SHP77 (cell line): ENCODE measurements at regions not wholly inside any gene's neighbourhood (a gene's known extent, or its start where the extent isn't known, plus 50 kb on each side); places are given as distances from the start of the nearest gene placed in this dataset.
"Not testable (repeated sequence)": the region's sequence is repeated elsewhere in the genome, so short reads cannot be mapped to it uniquely, and the experiment has no call there.

Source experiments
- DNase-seq, 2 experiments: peaks; one replicate each; lab custom pipeline; 2025; lab: John Stamatoyannopoulos, UW

DNA sequence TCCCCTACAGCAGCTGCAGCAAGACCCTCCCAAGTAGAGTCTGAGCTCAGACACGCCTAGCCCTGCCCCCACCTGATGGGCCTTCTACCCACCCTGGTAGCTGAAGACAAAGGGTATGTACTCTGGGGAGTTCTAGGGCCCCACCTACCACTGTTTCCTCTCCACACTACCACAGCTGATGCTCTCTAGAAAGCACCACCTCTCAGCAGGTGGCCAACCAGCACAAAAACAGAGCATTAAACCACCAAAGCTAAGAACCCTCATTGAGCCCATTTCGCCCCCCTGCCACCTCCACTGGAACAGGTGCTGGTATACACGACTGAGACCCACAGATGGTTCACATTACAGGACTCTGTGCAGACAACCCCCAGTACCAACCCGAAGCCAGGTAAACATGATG, 258.9 kb downstream of the SETD4 start:
- DNase-seq, result no peak

DNA sequence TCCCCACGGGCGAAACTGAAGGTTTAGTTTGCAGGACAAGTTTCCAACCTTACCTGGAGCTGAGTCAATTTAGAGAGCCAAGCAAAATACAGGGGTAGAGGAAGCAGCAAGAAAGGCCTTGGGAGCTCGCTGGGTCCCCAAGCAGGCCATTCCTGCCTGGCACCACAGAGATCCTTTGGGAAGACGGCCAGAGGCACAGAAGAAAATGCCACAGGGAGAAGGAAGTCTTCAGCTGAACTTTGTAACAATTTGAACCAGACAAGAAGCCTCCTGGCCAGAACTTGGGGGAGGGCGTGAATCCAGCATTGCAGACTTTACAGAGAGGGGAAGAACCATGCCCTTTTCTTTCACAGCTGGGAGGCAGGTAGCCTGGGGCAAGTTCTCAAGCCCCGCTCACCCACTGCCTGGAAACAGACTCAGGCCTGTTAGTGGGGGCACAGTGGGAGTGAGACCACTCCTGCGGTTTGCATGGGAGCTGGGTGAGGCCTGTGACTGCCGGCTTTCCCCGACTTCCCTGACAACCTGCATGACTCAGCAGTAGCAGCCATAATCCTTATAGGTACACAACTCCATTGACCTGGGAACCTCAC, 259.4 kb downstream of the SETD4 start:
- not testable (repeated sequence) for DNase-seq

- DNase-seq, result no peak
Observed at GRCh38 chr21:35796844-35797243, 263.5 kb downstream of the SETD4 start.

GRCh38 chr21:35794527-35794926, 265.8 kb downstream of the SETD4 start:
- DNase-seq, result not testable (repeated sequence)

DNA sequence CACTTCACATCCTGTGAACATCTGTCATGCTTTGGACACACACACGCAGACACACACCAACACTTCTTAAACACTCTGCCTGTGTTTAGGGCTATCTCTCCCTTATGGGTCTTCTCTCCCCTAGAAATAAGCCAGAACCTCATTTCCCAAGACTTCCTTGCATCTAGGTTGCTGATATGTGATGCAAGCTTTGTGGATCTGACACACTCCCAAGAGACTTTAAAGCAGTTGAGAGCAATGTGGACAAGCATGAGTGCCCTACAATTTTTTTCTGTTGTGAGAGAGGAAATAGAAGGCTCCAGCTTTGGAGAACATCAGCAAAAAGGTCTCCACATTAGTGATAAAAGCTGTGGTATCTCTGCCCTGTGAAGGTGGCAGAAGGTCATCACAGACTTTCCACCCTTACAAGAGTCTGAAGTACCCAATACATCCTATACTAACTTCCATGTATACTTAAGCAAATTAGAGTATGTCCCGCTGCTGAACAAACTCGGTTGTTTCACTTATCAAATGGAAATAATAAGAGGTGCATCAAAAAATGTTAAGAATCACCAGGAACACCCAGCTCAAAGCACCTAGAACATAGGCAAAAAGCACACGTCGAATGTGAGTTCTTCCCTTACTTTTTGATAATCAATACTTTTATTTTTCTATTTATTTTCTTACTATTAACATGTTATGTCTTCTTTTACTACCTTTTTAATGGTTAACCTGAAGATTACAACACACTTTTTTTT, 267.6 kb downstream of the SETD4 start:
- DNase-seq, result no peak

GRCh38 chr21:35791541-35792325, 268.6 kb downstream of the SETD4 start:
- DNase-seq, result no peak

DNA sequence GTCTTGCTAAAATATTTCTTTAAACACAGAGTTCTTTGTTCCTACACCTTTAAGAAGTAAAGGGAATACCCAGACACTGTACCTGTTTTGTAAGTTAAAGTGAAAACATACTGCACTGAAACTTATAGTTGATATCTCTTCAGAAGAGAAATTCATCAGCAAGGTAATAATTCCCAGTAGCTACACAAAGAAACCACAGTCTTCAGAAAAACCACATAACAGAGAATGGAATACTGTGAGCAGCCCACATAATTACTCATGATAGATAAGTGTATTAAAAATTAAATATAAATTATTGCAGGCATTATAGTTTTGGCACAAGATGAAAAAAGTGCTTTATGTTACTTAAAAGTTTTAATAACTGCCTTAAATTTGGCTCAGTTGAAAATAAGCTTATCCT, 276.6 kb downstream of the SETD4 start:
- no peak for DNase-seq

DNA sequence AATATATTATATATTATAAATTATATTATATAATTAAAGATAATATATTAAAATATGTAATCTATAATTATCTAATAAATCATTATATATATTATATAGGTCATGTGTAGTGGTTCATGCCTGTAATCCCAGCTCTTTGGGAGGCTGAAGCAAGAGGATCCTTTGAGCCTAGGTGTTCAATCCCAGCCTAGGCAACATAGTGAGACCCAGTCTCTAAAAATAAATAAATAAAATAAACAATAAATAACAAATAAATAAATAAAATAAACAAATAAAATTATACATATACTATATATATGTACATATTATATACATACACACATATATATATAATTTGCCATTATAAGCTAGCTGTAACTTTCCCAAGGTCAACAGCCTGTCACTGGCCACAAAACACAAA, 277.7 kb downstream of the SETD4 start:
- DNase-seq, result no peak

GRCh38 chr21:35780983-35781382, 279.3 kb downstream of the SETD4 start:
- no peak for DNase-seq

GRCh38 chr21:35779690-35780570, 280.4 kb downstream of the SETD4 start:
- no peak for DNase-seq

DNA sequence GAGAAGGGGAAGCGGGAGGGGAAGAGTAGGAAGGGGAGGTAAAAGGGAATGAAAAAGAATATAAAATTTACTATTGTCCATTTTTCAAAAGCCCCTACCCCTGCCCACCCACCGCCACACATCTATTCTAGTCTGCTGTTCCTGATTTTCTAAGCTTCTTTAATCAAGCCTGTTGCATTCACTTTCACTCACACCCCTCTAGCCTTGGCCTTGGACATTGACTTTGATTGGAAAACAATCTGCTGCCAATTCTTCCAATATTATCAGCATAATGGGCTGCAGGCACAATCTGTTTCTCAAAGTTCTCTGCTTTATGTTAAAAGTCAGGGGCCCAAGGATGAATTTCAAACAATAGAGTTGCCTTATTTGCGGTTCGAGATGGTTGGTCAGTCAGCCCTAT, 281.2 kb downstream of the SETD4 start:
- DNase-seq, result no peak

DNA sequence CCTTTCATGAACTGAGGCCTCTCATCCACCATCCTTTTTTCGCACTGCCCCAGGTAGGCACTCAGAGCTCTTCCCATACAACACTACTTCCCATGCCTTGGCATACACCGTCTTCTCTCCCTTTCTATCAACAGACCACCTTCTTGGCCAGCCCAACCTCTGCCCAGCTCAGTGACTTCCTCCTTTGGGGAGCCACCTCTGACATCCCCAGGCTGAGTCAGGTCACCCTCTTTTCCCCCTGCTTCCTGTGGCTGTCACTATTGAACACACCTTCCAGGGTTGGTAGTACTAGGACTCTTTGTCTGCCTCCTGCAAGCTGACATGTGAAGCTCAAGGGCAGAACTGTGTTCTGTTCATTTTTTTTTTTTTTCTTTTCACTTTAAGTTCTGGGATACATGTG, 283.2 kb downstream of the SETD4 start:
- DNase-seq, result no peak

DNA sequence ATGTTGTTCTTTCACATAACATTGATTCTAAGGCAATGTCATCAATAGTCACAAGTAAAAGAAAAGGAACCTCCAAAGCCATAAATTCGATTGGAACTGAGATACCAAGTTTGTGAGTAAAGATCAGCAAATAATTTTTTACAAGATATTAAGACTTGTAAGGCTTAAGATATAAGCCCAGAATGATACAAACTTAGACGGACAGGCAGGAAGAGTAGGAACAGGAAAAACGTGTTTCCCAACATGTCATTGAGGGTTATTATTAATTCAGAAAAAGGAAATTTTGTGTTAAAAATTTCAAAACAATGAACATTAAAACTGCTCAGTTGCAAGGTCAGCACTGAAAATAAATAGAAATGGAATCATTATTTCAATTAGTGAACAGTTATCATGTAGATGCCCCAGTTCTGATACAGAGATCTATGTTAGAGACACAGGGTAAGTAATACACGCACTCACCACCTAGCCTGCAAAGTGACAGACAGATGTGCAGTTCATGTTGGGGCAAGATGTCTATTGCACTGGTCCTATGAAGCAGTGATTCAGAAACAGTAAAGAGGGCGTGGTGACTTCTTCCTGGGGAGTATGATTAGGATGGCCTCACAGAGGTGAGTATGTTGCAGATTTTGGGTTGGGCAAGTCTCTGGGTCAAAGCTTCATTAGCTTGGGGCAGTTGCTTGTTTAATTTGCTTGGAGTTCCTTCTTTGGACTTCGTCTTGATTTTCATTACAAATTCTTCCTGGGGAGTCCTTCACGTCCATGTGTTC, 284.4 kb downstream of the SETD4 start:
- DNase-seq, result no peak

- no peak for DNase-seq
Observed at GRCh38 chr21:35770101-35770945, 290.0 kb downstream of the SETD4 start.

- DNase-seq, result no peak
Observed at GRCh38 chr21:35768187-35768586, 292.1 kb downstream of the SETD4 start.

DNA sequence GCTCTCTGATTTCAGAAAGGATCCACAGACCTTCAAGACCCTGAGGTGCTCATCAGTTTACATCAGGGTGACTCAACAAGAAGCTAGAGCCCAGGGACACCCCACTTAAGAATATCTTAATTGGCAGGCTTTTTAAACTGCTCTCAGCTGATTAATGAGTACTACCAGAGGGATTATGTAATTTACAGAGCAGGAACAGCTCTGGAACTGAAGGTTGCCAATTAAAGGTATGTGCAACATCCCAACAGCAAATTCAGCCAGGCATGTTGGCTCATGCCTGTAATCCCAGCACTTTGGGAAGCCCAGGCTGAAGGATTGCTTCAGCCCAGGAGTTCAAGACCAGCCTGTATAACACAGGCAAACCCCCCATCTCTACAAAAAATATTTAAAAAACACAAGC, 295.7 kb downstream of the SETD4 start:
- DNase-seq, result no peak

DNA sequence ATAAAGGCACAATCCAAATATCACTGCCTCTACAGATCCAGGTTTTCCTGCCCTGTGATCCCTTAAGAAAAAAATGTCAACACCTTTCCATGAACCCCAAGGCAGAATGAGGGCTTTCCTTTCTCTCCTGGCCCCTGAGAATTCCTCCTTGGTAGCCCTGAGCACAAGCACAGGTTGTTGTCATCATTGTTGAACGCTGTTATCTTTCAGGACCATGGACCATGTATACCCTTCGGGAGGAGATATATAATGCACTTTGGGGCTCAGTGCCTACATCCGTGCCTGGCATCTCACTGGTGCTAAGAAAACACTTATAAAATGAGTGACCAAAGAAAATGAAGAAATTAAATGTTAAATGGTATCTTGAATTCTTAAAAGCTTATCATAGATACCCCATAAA, 296.2 kb downstream of the SETD4 start:
- no peak for DNase-seq

DNA sequence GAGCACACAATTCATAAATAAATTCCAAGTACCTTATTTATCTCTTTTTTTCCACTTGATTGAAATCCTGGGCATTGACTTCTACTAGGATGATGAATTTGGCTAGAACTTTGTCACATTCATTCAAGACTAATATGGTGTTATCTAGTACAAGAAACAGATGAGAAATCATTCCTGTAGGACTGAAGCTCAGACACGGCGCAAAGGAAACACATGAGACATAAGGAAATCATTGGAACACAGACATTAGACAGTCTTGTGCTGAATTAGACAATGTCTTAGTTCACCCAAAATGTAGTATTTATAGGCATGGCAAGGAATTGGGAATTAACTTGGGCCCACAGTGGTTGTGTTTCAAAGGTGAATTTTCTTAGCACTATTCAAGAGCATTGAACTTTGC, 305.7 kb downstream of the SETD4 start:
- no peak for DNase-seq

- DNase-seq, result no peak
Observed at GRCh38 chr21:35753308-35753707, 307.0 kb downstream of the SETD4 start.

DNA sequence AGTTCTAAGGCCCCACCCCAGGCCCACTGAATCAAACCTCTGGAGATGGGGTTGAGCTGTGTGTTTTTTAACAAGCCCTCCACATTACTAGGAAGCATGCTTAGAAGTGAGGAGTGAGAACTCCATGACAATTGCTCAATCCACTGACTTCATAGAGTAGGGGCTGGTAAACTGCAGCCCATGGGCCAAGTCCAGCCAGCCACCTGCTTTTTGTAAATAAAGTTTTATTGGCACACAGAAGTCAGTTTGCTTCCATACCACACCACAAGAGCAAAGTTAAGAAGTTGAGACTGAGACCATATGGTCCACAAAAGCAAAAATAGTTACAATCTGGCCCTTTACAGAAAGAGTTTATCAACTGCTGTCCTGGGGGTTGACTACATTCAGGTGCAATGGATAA, 309.2 kb downstream of the SETD4 start:
- DNase-seq, result no peak

DNA sequence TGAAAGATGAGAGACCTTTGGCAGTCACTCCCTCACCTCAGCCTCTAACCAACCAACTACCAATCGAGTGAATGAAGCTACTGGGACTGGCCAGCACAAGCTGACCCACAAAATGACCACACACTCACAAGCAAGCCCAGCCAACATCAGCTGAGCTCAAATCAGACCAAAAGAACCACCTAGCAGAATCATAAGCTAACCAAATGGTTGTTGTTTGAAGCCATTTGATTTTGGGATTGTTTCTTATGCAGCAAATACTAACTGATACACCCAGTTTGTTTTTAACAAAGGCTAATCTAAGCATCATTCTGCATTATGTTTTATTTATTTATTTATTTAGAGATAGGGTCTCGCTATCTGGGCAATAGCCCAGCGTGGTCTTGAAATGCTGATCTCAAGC, 310.4 kb downstream of the SETD4 start:
- DNase-seq, result no peak
